SH-SY5Y (cell line): ENCODE measurements at regions not wholly inside any gene's neighbourhood (a gene's known extent, or its start where the extent isn't known, plus 50 kb on each side); places are given as distances from the start of the nearest gene placed in this dataset.

Experiments
- GATA2 ChIP-seq: IDR thresholded peaks from 2 replicates; pipeline ENCODE4 v1.6.1; 2011; ENCODE audit warnings: mild to moderate bottlenecking, low read depth, low read length
- GATA3 ChIP-seq: IDR thresholded peaks from 2 replicates; pipeline ENCODE4 v1.6.1; 2011; ENCODE audit warnings: low read depth, mild to moderate bottlenecking, low read length, moderate library complexity

GRCh38 chr12:111291357-111291756 lies 77.5 kb downstream of the PHETA1 start:
- TF ChIP-seq GATA2: no peak
- no peak for TF ChIP-seq GATA3
